Endothelial cell of umbilical vein (primary cell): ENCODE measurements at regions not wholly inside any gene's neighbourhood (a gene's known extent, or its start where the extent isn't known, plus 50 kb on each side); places are given as distances from the start of the nearest gene placed in this dataset.

Experiments
- BruUV-seq: library from RNA; stranded (reverse); fragments of 400-500 nt; replicated peaks from 2 replicates; lab custom pipeline; 2021; lab: Mats Ljungman, UMichigan
- CTCF ChIA-PET: fragments of 300-600, 350-600 bp; sonication (Branson Sonifier 250); formaldehyde crosslinking; loops from one replicate; lab custom pipeline; 2021; ENCODE audit warnings: antibody characterized with exemption, inconsistent platforms; lab: Charles Lee
- POLR2A ChIA-PET: fragments of 300-600, 350-600 bp; sonication (Branson Sonifier 250); formaldehyde crosslinking; loops from one replicate; lab custom pipeline; 2021; ENCODE audit warnings: antibody characterized with exemption, inconsistent platforms; lab: Charles Lee
- DNase-seq: peaks from one replicate; pipeline ENCODE4 v3.0.0-alpha.2; 2011; ENCODE audit warnings: low read depth, low spot score
- FAIRE-seq: peaks from 2 replicates; lab custom pipeline; 2011; peaks lifted over from hg19 to GRCh38; lab: Jason Lieb, UNC
- H2AFZ ChIP-seq: 2 replicates; pipeline ENCODE4 v1.6.0; 2012; ENCODE audit warnings: low read depth, low read length, control low read depth, inconsistent platforms
- H3K27ac ChIP-seq: 2 replicates; pipeline ENCODE4 v1.5.1; 2011; ENCODE audit warnings: low read depth, mild to moderate bottlenecking, control low read depth, low read length, moderate library complexity; ENCODE audit not compliant: insufficient read depth
- H3K27me3 ChIP-seq, 2 experiments: 2 replicates each; pipeline versions ENCODE4 v1.6.0 to v1.6.1; 2011; ENCODE audit warnings: low read length in 2 of 2, mixed read lengths in 1 of 2; ENCODE audit not compliant: control insufficient read depth in 2 of 2, insufficient read depth in 2 of 2
- H3K36me3 ChIP-seq, 2 experiments: 2 replicates in 1 of 2; 3 replicates in 1 of 2; pipeline ENCODE4 v1.5.1; 2011; ENCODE audit warnings: low read length in 2 of 2, mild to moderate bottlenecking in 1 of 2, moderate library complexity in 1 of 2; ENCODE audit not compliant: control insufficient read depth in 2 of 2, insufficient read depth in 2 of 2; ENCODE audit errors: extremely low read depth in 1 of 2
- H3K4me1 ChIP-seq: 3 replicates; pipeline ENCODE4 v1.5.1; 2011; ENCODE audit warnings: mild to moderate bottlenecking, low read length; ENCODE audit not compliant: control insufficient read depth, insufficient read depth; ENCODE audit errors: extremely low read depth
- H3K4me2 ChIP-seq: 2 replicates; pipeline ENCODE4 v1.6.1; 2011; ENCODE audit warnings: low read length, control low read depth, mixed read lengths; ENCODE audit not compliant: insufficient read depth
- H3K4me3 ChIP-seq, 3 experiments: fragments of 200-600 bp in 1 of 3; sonication (generic), shearing (Covaris generic) in 1 of 3; replicated peaks in 1 of 3; 2 replicates each; pipeline ENCODE4 v1.5.1; 2011 to 2016; ENCODE audit warnings: control low read depth in 3 of 3, low read length in 3 of 3, mild to moderate bottlenecking in 2 of 3, inconsistent platforms in 1 of 3, low read depth in 1 of 3, moderate library complexity in 1 of 3; ENCODE audit not compliant: insufficient read depth in 1 of 3
- H3K79me2 ChIP-seq: 2 replicates; pipeline ENCODE4 v1.6.0; 2012; ENCODE audit warnings: low read length, inconsistent platforms; ENCODE audit not compliant: control insufficient read depth, insufficient read depth
- H3K9ac ChIP-seq: replicated peaks from 2 replicates; pipeline ENCODE3; 2011; ENCODE audit warnings: low read length, control low read depth; ENCODE audit not compliant: insufficient read depth; ENCODE audit errors: extremely low read depth
- H3K9me1 ChIP-seq: replicated peaks from 3 replicates; pipeline ENCODE4 v1.6.0; 2011; ENCODE audit warnings: mild to moderate bottlenecking, low read length; ENCODE audit not compliant: control insufficient read depth, insufficient read depth; ENCODE audit errors: extremely low read depth
- H3K9me3 ChIP-seq: replicated peaks from 2 replicates; pipeline ENCODE4 v1.5.1; 2012; ENCODE audit warnings: low read length, inconsistent platforms; ENCODE audit not compliant: control insufficient read depth, insufficient read depth
- H4K20me1 ChIP-seq: replicated peaks from 2 replicates; pipeline ENCODE3; 2011; ENCODE audit warnings: mild to moderate bottlenecking, low read length; ENCODE audit not compliant: control insufficient read depth, insufficient read depth; ENCODE audit errors: extremely low read depth
- EZH2 ChIP-seq: IDR thresholded peaks from 2 replicates; pipeline ENCODE4 v1.6.1; 2012; ENCODE audit warnings: borderline replicate concordance, low read depth, mild to moderate bottlenecking, moderate library complexity, low read length, inconsistent platforms; ENCODE audit not compliant: severe bottlenecking
- FOS ChIP-seq: IDR thresholded peaks from 2 replicates; pipeline ENCODE4 v1.6.1; 2011; ENCODE audit warnings: mild to moderate bottlenecking, low read length, moderate library complexity, borderline replicate concordance; ENCODE audit not compliant: insufficient read depth
- GATA2 ChIP-seq: IDR thresholded peaks from 2 replicates; pipeline ENCODE4 v1.7.0; 2011; ENCODE audit warnings: low read depth, mild to moderate bottlenecking, moderate library complexity, mixed read lengths, low read length; ENCODE audit not compliant: insufficient read length, insufficient read depth
- JUN ChIP-seq: IDR thresholded peaks from 2 replicates; pipeline ENCODE4 v1.6.1; 2011; ENCODE audit warnings: borderline replicate concordance, low read depth; ENCODE audit not compliant: insufficient read length, insufficient read depth
- MYC ChIP-seq: IDR thresholded peaks from one replicate; pipeline ENCODE4 v1.6.1; 2011; ENCODE audit warnings: mild to moderate bottlenecking, low read depth, low read length
- POLR2A ChIP-seq: IDR thresholded peaks from 2 replicates; pipeline ENCODE4 v1.6.1; 2012; ENCODE audit warnings: low read depth, mild to moderate bottlenecking, control low read depth, low read length
- POLR2AphosphoS5 ChIP-seq: IDR thresholded peaks from 2 replicates; pipeline ENCODE4 v1.6.1; 2012; ENCODE audit warnings: low read depth, mild to moderate bottlenecking, control low read depth, low read length, moderate library complexity; ENCODE audit not compliant: insufficient read depth
- dilution Hi-C: fragments of 300-500 bp; cut with MboI; formaldehyde crosslinking; loops from one replicate; pipeline ENCODE4 v1.15.0; 2019; ENCODE audit warnings: low sequenced_read_pairs; ENCODE audit not compliant: extremely low pct_ligation_motif_present
- intact Hi-C: fragments of 100-400 bp; cut with micrococcal nuclease; formaldehyde crosslinking; loops from one replicate; pipeline ENCODE4 v1.10.0; 2022
- TF ChIP-seq, protein P1 (sequence below), 2 donors: IDR thresholded peaks; 1 replicate in 1 of 2; 2 replicates in 1 of 2; pipeline ENCODE4 v1.5.1; 2011; ENCODE audit warnings: low read length in 2 of 2, mild to moderate bottlenecking in 2 of 2, moderate library complexity in 2 of 2, control low read depth in 1 of 2, inconsistent platforms in 1 of 2, low read depth in 1 of 2; ENCODE audit not compliant: insufficient read depth in 1 of 2; ENCODE audit errors: extremely low read depth in 1 of 2
- TF ChIP-seq, protein P2 (sequence below): IDR thresholded peaks from 2 replicates; pipeline ENCODE4 v1.6.1; 2011; ENCODE audit not compliant: insufficient read depth, insufficient read length

DNA sequence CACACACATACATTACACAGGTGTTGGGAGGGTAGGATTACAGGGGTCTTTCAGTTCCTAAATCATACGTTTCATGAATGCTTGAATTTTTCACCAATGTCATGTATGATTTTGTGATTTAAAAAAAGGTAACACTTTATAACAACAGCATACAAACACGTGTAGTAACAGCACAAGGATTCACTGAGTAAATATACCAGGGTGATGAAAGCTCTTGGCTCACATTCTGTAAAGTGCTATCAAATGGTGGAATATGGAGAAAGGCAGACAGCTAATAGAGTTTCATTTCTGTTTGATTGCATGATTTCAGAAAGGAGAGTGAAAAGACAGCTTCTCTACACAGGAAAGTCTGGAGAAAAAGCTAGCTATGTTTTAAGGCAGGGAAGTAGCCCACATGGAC, 231.9 kb downstream of the CD83 start:
- H3K4me2 ChIP-seq: no peak overlapping the region
- no peak overlapping the region for H3K9ac ChIP-seq
- TF ChIP-seq FOS: no peak
- no peak for TF ChIP-seq GATA2
- TF ChIP-seq MYC: no peak
- TF ChIP-seq, protein P1, sequence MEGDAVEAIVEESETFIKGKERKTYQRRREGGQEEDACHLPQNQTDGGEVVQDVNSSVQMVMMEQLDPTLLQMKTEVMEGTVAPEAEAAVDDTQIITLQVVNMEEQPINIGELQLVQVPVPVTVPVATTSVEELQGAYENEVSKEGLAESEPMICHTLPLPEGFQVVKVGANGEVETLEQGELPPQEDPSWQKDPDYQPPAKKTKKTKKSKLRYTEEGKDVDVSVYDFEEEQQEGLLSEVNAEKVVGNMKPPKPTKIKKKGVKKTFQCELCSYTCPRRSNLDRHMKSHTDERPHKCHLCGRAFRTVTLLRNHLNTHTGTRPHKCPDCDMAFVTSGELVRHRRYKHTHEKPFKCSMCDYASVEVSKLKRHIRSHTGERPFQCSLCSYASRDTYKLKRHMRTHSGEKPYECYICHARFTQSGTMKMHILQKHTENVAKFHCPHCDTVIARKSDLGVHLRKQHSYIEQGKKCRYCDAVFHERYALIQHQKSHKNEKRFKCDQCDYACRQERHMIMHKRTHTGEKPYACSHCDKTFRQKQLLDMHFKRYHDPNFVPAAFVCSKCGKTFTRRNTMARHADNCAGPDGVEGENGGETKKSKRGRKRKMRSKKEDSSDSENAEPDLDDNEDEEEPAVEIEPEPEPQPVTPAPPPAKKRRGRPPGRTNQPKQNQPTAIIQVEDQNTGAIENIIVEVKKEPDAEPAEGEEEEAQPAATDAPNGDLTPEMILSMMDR (IDR thresholded peaks at IDR 0.05; ENCODE audit: extremely low read depth in 1 of 2, insufficient read depth in 1 of 2, low read depth in 1 of 2, low read length in 2 of 2): no peak
- TF ChIP-seq JUN: no peak
- TF ChIP-seq, protein P2, sequence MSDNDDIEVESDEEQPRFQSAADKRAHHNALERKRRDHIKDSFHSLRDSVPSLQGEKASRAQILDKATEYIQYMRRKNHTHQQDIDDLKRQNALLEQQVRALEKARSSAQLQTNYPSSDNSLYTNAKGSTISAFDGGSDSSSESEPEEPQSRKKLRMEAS: no peak
- no peak for TF ChIP-seq POLR2A
- no peak for TF ChIP-seq EZH2
- TF ChIP-seq POLR2AphosphoS5: no peak
- no peaks in the 10 kb centered on the region for H3K36me3 ChIP-seq
- no peak overlapping the region for H2AFZ ChIP-seq
- no peak for DNase-seq
- no peaks in the 10 kb centered on the region for H3K9me1 ChIP-seq
- ChIA-PET CTCF (no interaction called here), POLR2A (no interaction called here)
- FAIRE-seq: no peak
- no peaks in the 10 kb centered on the region for H3K79me2 ChIP-seq
- intact Hi-C loops: no loop called here
- H3K4me3 ChIP-seq: no peak overlapping the region
- no peaks in the 10 kb centered on the region for H3K9me3 ChIP-seq
- no TSS peak for BruUV-seq
- no peaks in the 10 kb centered on the region for H3K27me3 ChIP-seq
- no peaks in the 10 kb centered on the region for H4K20me1 ChIP-seq
- H3K4me1 ChIP-seq: no peaks in the 10 kb centered on the region
- no peak overlapping the region for H3K27ac ChIP-seq
- dilution Hi-C loops: no loop called here
